Astrocyte (in vitro differentiated cells and primary cell): ENCODE measurements at regions not wholly inside any gene's neighbourhood (a gene's known extent, or its start where the extent isn't known, plus 50 kb on each side); places are given as distances from the start of the nearest gene placed in this dataset.

Experiments used
- DNase-seq: peaks from one replicate; pipeline ENCODE4 v3.0.0-alpha.2; 2010; ENCODE audit warnings: low read depth
- FAIRE-seq: peaks from 2 replicates; lab custom pipeline; 2011; peaks lifted over from hg19 to GRCh38; lab: Jason Lieb, UNC
- H2AFZ ChIP-seq: 2 replicates; pipeline ENCODE4 v1.6.0; 2012; ENCODE audit warnings: low read depth, low read length, inconsistent platforms
- H3K27ac ChIP-seq: 2 replicates; pipeline ENCODE4 v1.5.1; 2011; ENCODE audit warnings: low read depth, low read length, inconsistent platforms
- H3K27me3 ChIP-seq: 2 replicates; pipeline ENCODE4 v1.6.0; 2011; ENCODE audit warnings: low read length, inconsistent platforms; ENCODE audit not compliant: insufficient read depth
- H3K36me3 ChIP-seq: 2 replicates; pipeline ENCODE4 v1.5.1; 2011; ENCODE audit warnings: low read length, inconsistent platforms; ENCODE audit not compliant: insufficient read depth
- H3K4me1 ChIP-seq: 2 replicates; pipeline ENCODE4 v1.5.1; 2011; ENCODE audit warnings: low read length, inconsistent platforms; ENCODE audit not compliant: insufficient read depth
- H3K4me2 ChIP-seq: 2 replicates; pipeline ENCODE4 v1.6.0; 2012; ENCODE audit warnings: low read length, inconsistent platforms
- H3K4me3 ChIP-seq: 2 replicates; pipeline ENCODE4 v1.5.1; 2011; ENCODE audit warnings: low read depth, mild to moderate bottlenecking, low read length, inconsistent platforms; ENCODE audit not compliant: insufficient read depth
- H3K79me2 ChIP-seq: 2 replicates; pipeline ENCODE4 v1.6.0; 2012; ENCODE audit warnings: mild to moderate bottlenecking, low read length, inconsistent platforms; ENCODE audit not compliant: insufficient read depth
- H3K9ac ChIP-seq: 2 replicates; pipeline ENCODE4 v1.6.0; 2012; ENCODE audit warnings: mild to moderate bottlenecking, low read length, inconsistent platforms
- H3K9me3 ChIP-seq: 2 replicates; pipeline ENCODE4 v1.5.1; 2012; ENCODE audit warnings: low read depth, mild to moderate bottlenecking, low read length, inconsistent platforms; ENCODE audit not compliant: insufficient read depth
- H4K20me1 ChIP-seq: 2 replicates; pipeline ENCODE4 v1.6.0; 2012; ENCODE audit warnings: low read length, inconsistent platforms; ENCODE audit not compliant: insufficient read depth
- H3K27ac Mint-ChIP-seq: one replicate; pipeline ENCODE4 v1.8.0; 2021; ENCODE audit warnings: mild to moderate bottlenecking, mixed read lengths; ENCODE audit not compliant: unreplicated experiment
- H3K27me3 Mint-ChIP-seq: one replicate; pipeline ENCODE4 v1.8.0; 2021; ENCODE audit warnings: low read depth, mixed read lengths; ENCODE audit not compliant: unreplicated experiment
- H3K36me3 Mint-ChIP-seq: one replicate; pipeline ENCODE4 v1.8.0; 2021; ENCODE audit warnings: low read depth, mixed read lengths; ENCODE audit not compliant: unreplicated experiment
- H3K4me1 Mint-ChIP-seq: one replicate; pipeline ENCODE4 v1.8.0; 2021; ENCODE audit warnings: low read depth, mixed read lengths; ENCODE audit not compliant: unreplicated experiment
- H3K4me3 Mint-ChIP-seq: one replicate; pipeline ENCODE4 v1.8.0; 2021; ENCODE audit warnings: mild to moderate bottlenecking, moderate library complexity, mixed read lengths; ENCODE audit not compliant: unreplicated experiment
- H3K9me3 Mint-ChIP-seq: one replicate; pipeline ENCODE4 v1.8.0; 2021; ENCODE audit warnings: mild to moderate bottlenecking, mixed read lengths; ENCODE audit not compliant: unreplicated experiment
- CTCF ChIP-seq: IDR thresholded peaks from 2 replicates; pipeline ENCODE4 v1.5.1; 2011; ENCODE audit warnings: low read depth, mild to moderate bottlenecking, inconsistent platforms, low read length, moderate library complexity; ENCODE audit not compliant: insufficient read depth
- EZH2 ChIP-seq: IDR thresholded peaks from 2 replicates; pipeline ENCODE4 v1.6.1; 2012; ENCODE audit warnings: mild to moderate bottlenecking, low read length, inconsistent platforms; ENCODE audit not compliant: insufficient read depth

DNA sequence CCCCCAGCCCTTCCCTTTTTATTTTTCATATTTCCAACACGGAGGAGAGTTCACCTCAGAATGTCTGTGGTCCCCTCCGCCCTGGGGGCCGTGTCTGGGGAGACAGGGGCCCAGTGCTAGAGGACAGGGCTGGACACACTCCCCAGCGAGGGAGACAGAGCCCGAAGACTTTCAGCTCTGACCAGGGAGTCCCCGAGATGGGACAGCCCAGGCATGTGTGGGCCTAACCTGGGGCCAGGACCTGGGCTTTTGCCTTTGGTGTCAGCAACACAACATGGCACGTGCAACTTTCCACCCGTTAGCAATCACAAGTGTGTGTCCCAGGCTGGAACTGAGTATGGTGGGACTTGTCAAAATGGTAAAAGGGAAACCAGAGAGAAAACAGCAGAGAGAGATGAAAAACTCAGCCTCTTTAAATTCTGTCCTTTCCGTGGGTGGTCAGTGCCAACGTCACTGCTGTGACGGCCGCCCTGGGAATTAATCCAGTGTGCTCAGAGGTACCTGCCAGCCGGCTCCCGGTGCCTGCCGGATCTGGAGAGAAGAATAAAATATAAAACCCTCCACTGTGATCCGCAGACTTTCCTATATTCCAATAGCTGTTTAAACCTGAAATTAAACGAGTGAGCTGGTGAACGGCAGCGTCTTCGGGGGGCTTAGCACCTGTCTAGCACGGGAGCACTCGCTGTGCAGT lies 245.8 kb downstream of the EIPR1 start:
- Histone ChIP-seq H4K20me1 (no peaks in the 10 kb centered on the region), H3K36me3 (no peaks in the 10 kb centered on the region), H3K27me3 (no peaks in the 10 kb centered on the region), H3K79me2 (no peaks in the 10 kb centered on the region), H3K4me1 (no peaks in the 10 kb centered on the region), H2AFZ (no peak overlapping the region), H3K4me2 (no peak overlapping the region), H3K9ac (no peak overlapping the region), H3K4me3 (no peak overlapping the region), H3K27ac (no peak overlapping the region), H3K9me3 (no peaks in the 10 kb centered on the region)
- Mint-ChIP-seq H3K27ac (no peak overlapping the region), H3K36me3 (no peaks in the 10 kb centered on the region), H3K4me1 (no peaks in the 10 kb centered on the region), H3K27me3 (peaks cover 3% of the 10 kb centered on the region), H3K4me3 (no peak overlapping the region), H3K9me3 (peaks cover 12% of the 10 kb centered on the region)
- no peak for FAIRE-seq
- DNase-seq: no peak
- no peak for TF ChIP-seq EZH2
- no peak for TF ChIP-seq CTCF

DNA sequence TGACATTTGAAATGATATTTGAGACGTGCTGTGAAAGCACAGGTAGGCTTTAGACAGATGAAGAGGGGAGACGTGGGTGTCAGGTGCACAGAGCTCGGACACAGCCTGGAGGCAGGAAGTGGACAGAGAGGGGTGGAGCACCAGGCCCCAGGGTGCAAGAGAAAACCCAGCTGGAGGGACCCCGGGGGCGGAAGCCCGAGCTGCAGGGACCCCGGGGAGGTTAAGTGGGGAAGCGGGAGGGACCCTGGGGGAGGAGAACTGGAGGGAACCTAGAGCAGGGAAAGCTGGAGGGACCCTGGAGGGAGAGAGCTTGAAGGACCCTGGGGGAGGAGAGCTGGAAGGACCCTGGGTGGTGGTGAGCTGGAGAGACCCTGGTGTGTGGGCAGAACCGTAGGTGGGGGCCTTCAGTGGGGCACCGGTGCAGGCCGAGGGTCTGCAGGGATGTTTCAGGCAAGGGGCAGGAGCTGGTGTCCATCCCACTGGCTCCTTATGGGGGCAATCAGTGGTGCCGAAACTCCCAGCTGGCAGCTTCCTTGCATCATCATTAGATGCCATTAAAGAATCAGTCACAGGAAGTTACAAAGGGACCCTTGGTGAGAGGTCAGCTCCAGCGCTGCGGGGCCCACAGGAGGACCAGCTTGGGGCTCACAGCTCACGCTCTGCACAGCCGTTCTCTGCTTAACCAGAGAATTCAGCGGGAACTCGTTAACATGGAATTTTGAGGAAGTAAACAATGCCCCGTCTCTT lies 246.6 kb downstream of the EIPR1 start:
- Mint-ChIP-seq H3K27ac (no peak overlapping the region), H3K4me1 (no peaks in the 10 kb centered on the region), H3K36me3 (no peaks in the 10 kb centered on the region), H3K9me3 (peaks cover 12% of the 10 kb centered on the region), H3K4me3 (no peak overlapping the region), H3K27me3 (peaks cover 3% of the 10 kb centered on the region)
- H3K4me3 ChIP-seq: no peak overlapping the region
- no peak overlapping the region for H2AFZ ChIP-seq
- H3K27me3 ChIP-seq: no peaks in the 10 kb centered on the region
- H3K4me2 ChIP-seq: no peak overlapping the region
- H3K79me2 ChIP-seq: no peaks in the 10 kb centered on the region
- DNase-seq (no peak), FAIRE-seq (no peak)
- H3K9me3 ChIP-seq: no peaks in the 10 kb centered on the region
- no peak for TF ChIP-seq CTCF
- TF ChIP-seq EZH2: no peak
- no peak overlapping the region for H3K9ac ChIP-seq
- H3K36me3 ChIP-seq: no peaks in the 10 kb centered on the region
- H4K20me1 ChIP-seq: no peaks in the 10 kb centered on the region
- no peaks in the 10 kb centered on the region for H3K4me1 ChIP-seq
- no peak overlapping the region for H3K27ac ChIP-seq

GRCh38 chr2:3130444-3130843 lies 247.2 kb downstream of the EIPR1 start:
- Mint-ChIP-seq H3K4me3 (no peak overlapping the region), H3K27me3 (peaks cover 5% of the 10 kb centered on the region), H3K9me3 (peaks cover 10% of the 10 kb centered on the region), H3K4me1 (no peaks in the 10 kb centered on the region), H3K36me3 (no peaks in the 10 kb centered on the region), H3K27ac (no peak overlapping the region)
- no peaks in the 10 kb centered on the region for H3K9me3 ChIP-seq
- no peak overlapping the region for H3K4me3 ChIP-seq
- TF ChIP-seq CTCF: no peak
- no peaks in the 10 kb centered on the region for H3K79me2 ChIP-seq
- no peaks in the 10 kb centered on the region for H3K36me3 ChIP-seq
- no peak overlapping the region for H2AFZ ChIP-seq
- no peak overlapping the region for H3K9ac ChIP-seq
- no peak overlapping the region for H3K4me2 ChIP-seq
- H3K27me3 ChIP-seq: no peaks in the 10 kb centered on the region
- no peaks in the 10 kb centered on the region for H3K4me1 ChIP-seq
- no peak for DNase-seq
- H4K20me1 ChIP-seq: no peaks in the 10 kb centered on the region
- no peak for FAIRE-seq
- H3K27ac ChIP-seq: no peak overlapping the region
